Naive thymus-derived CD8-positive, alpha-beta T cell (primary cell): ENCODE measurements at regions not wholly inside any gene's neighbourhood (a gene's known extent, or its start where the extent isn't known, plus 50 kb on each side); places are given as distances from the start of the nearest gene placed in this dataset.
"Not testable (repeated sequence)": the region's sequence is repeated elsewhere in the genome, so short reads cannot be mapped to it uniquely, and the experiment has no call there.

Experiments used
- ATAC-seq, 2 donors: fragments of 150-1000 bp; cut with Tn5 transposase in 1 of 2; sonication (Bioruptor Pico), chemical (Tn5 transposase) in 1 of 2; 1 replicate in 1 of 2; 2 replicates in 1 of 2; pipeline ENCODE4 v1.10.0; 2021; ENCODE audit warnings: mild to moderate bottlenecking in 2 of 2, moderate library complexity in 2 of 2
- POLR2A ChIA-PET: fragments of 350-600 bp; sonication (Branson Sonifier 250); formaldehyde crosslinking; loops from one replicate; lab custom pipeline; 2021; ENCODE audit warnings: antibody characterized with exemption; lab: Charles Lee
- DNase-seq, 10 donors: peaks; one replicate each; pipeline versions ENCODE4 v3.0.0 to v3.0.0-alpha.2; 2020 to 2022
- H3K27ac Mint-ChIP-seq, 10 donors: one replicate each; pipeline ENCODE4 v1.8.0; 2020 to 2022; ENCODE audit warnings: mild to moderate bottlenecking in 10 of 10, mixed read lengths in 10 of 10, moderate library complexity in 4 of 10, inconsistent platforms in 1 of 10
- H3K27me3 Mint-ChIP-seq, 5 donors: one replicate each; pipeline ENCODE4 v1.8.0; 2021 to 2022; ENCODE audit warnings: mixed read lengths in 5 of 5
- H3K36me3 Mint-ChIP-seq, 3 donors: one replicate each; pipeline ENCODE4 v1.8.0; 2020 to 2022; ENCODE audit warnings: mixed read lengths in 3 of 3, mild to moderate bottlenecking in 2 of 3, inconsistent platforms in 1 of 3
- H3K4me1 Mint-ChIP-seq, 4 donors: one replicate each; pipeline ENCODE4 v1.8.0; 2021 to 2022; ENCODE audit warnings: mixed read lengths in 4 of 4
- H3K4me3 Mint-ChIP-seq, 10 donors: one replicate each; pipeline ENCODE4 v1.8.0; 2020 to 2022; ENCODE audit warnings: mild to moderate bottlenecking in 10 of 10, mixed read lengths in 10 of 10, moderate library complexity in 6 of 10, inconsistent platforms in 1 of 10
- H3K9me3 Mint-ChIP-seq, 9 donors: one replicate each; pipeline ENCODE4 v1.8.0; 2020 to 2022; ENCODE audit warnings: mixed read lengths in 9 of 9, mild to moderate bottlenecking in 3 of 9, inconsistent platforms in 1 of 9, moderate library complexity in 1 of 9

- DNase-seq, H3K9me3 Mint-ChIP-seq, POLR2A ChIA-PET, H3K27ac Mint-ChIP-seq, H3K36me3 Mint-ChIP-seq, H3K27me3 Mint-ChIP-seq, ATAC-seq, H3K4me3 Mint-ChIP-seq, H3K4me1 Mint-ChIP-seq: not testable (repeated sequence)
Measured at GRCh38 chr18:15066434-15066833, 318.5 kb downstream of the ANKRD30B start.

- ATAC-seq, H3K27ac Mint-ChIP-seq, POLR2A ChIA-PET, H3K9me3 Mint-ChIP-seq, H3K4me3 Mint-ChIP-seq, H3K4me1 Mint-ChIP-seq, DNase-seq, H3K27me3 Mint-ChIP-seq, H3K36me3 Mint-ChIP-seq: not testable (repeated sequence)
Measured at GRCh38 chr18:15071311-15071710, 323.3 kb downstream of the ANKRD30B start.
